ENCODE measurements at regions not wholly inside any gene's neighbourhood (a gene's known extent, or its start where the extent isn't known, plus 50 kb on each side); places are given as distances from the start of the nearest gene placed in this dataset.

DNA sequence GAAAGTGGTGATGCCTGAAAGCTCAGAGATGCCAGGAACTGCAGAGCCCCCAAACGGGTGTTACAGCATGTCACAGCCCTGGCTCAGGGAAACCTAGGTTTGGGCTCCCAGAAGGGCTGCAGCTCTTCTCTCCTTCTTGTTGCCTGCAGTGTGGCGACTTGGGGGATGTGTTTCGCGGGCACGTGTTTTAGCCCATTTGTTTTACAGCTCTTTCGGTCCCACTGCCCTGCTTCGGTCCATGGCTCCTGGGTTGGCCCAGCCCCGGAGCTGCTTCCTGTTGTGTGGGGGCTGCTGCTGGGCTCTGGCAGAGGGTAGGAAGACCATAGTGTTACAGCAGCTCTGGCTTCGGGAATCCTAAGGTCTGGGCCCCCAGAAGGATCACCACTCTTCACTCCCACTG lies 222.9 kb upstream of the RIOK2 start:
- ATAC-seq = no peak
- TF ChIP-seq, protein P1, sequence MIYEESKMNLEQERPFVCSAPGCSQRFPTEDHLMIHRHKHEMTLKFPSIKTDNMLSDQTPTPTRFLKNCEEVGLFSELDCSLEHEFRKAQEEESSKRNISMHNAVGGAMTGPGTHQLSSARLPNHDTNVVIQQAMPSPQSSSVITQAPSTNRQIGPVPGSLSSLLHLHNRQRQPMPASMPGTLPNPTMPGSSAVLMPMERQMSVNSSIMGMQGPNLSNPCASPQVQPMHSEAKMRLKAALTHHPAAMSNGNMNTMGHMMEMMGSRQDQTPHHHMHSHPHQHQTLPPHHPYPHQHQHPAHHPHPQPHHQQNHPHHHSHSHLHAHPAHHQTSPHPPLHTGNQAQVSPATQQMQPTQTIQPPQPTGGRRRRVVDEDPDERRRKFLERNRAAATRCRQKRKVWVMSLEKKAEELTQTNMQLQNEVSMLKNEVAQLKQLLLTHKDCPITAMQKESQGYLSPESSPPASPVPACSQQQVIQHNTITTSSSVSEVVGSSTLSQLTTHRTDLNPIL (CRISPR knock-in tag; IDR thresholded peaks at IDR 0.05; ENCODE audit: low read depth) = no peak
- TF ChIP-seq CSRNP3 (CRISPR knock-in tag; IDR thresholded peaks at IDR 0.05) (no peak), ESRRG (CRISPR knock-in tag; IDR thresholded peaks at IDR 0.05) (no peak), POU6F1 (CRISPR knock-in tag; IDR thresholded peaks at IDR 0.05; ENCODE audit: borderline replicate concordance, low read depth) (no peak)

DNA sequence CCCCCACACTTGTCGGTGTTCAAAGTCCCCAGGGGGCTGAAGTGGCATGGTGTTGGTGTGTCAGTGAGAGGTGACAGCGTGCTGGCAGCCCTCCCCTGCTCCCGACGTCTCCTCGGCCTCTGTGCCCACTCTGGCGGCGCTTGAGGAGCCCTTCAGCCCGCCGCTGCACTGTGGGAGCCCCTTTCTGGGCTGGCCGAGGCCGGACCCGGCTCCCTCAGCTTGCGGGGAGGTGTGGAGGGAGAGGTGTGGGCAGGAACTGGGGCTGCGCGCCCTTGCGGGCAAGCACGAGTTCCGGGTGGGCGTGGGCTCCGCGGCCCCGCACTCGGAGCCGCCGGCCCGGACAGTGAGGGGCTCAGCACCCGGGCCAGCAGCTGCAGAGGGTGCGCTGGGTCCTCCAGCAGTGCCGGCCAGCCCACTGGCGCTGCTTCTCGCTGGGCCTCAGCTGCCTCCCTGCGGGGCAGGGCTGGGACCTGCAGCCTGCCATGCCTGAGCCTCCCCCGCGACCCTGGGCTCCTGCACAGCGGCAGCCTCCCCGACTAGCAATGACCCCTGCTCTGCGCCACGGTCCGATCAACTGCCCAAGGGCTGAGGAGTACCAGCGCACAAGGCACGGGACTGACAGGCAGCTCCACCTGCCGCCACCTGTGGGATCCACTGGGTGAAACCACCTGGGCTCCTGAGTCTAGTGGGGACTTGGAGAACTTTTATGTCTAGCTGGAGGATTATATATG lies 224.1 kb upstream of the RIOK2 start:
- ATAC-seq = no peak
- TF ChIP-seq PPARA (CRISPR knock-in tag; IDR thresholded peaks at IDR 0.05; ENCODE audit: borderline replicate concordance) = no peak
- no peak for TF ChIP-seq POU6F1 (CRISPR knock-in tag; IDR thresholded peaks at IDR 0.05; ENCODE audit: borderline replicate concordance, low read depth)
- no peak for TF ChIP-seq ZFP30 (CRISPR knock-in tag; IDR thresholded peaks at IDR 0.05)
- no peak for TF ChIP-seq ZNF70 (CRISPR knock-in tag; IDR thresholded peaks at IDR 0.05)
- no peak for TF ChIP-seq ESRRG (CRISPR knock-in tag; IDR thresholded peaks at IDR 0.05)
- TF ChIP-seq PATZ1 (CRISPR knock-in tag; IDR thresholded peaks at IDR 0.05; ENCODE audit: borderline replicate concordance) = no peak
- TF ChIP-seq ARNTL (CRISPR knock-in tag; IDR thresholded peaks at IDR 0.05; ENCODE audit: borderline replicate concordance, low read depth) = no peak
- TF ChIP-seq ISL1 (CRISPR knock-in tag; IDR thresholded peaks at IDR 0.05) = no peak
- TF ChIP-seq TOX (CRISPR knock-in tag; IDR thresholded peaks at IDR 0.05; ENCODE audit: borderline replicate concordance) = no peak

DNA sequence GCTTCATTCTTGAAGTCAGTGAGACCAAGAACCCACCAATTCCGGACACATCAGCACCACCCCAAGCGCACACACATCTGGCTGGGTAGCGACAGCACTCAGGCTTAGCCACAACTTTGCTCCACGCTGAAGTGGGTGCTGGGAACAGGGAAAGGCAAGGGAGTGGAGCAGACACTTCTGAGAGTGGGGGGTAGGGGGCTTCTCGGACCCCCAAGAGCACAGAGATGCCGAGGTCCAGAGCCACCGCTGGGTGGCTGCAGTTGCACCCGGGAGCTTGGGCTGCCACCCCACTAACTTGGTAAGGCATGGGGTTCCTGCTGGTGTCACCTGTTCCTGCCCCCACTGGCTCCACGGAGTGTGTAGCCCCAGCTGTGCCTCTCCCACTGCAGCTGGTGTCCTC lies 225.3 kb upstream of the RIOK2 start:
- TF ChIP-seq BACH2 (CRISPR knock-in tag; IDR thresholded peaks at IDR 0.05; ENCODE audit: borderline replicate concordance) (no peak), GLIS3 (CRISPR knock-in tag; IDR thresholded peaks at IDR 0.05) (no peak), ZFP3 (CRISPR knock-in tag; IDR thresholded peaks at IDR 0.05) (no peak), ESRRG (CRISPR knock-in tag; IDR thresholded peaks at IDR 0.05) (no peak), RARB (CRISPR knock-in tag; IDR thresholded peaks at IDR 0.05) (no peak)
- TF ChIP-seq, protein P1 (CRISPR knock-in tag; IDR thresholded peaks at IDR 0.05; ENCODE audit: low read depth) = no peak
- ATAC-seq = no peak

GRCh38 chr5:97412959-97413358 lies 229.9 kb upstream of the RIOK2 start:
- no peak for ATAC-seq
- no peak for TF ChIP-seq CSRNP3 (CRISPR knock-in tag; IDR thresholded peaks at IDR 0.05)
